OCI-LY7 (cell line): ENCODE measurements at regions not wholly inside any gene's neighbourhood (a gene's known extent, or its start where the extent isn't known, plus 50 kb on each side); places are given as distances from the start of the nearest gene placed in this dataset.

Source experiments
- EZH2phosphoT487 ChIP-seq: fragments of 200-600 bp; sonication (generic); IDR thresholded peaks from 2 replicates; pipeline ENCODE4 v1.6.1; 2018; ENCODE audit warnings: low read depth, borderline replicate concordance, mild to moderate bottlenecking, mixed run types, antibody characterized with exemption, low read length, moderate library complexity, mixed read lengths
- TF ChIP-seq, protein P1 (sequence below): fragments of 200-600 bp; sonication (generic); conservative IDR thresholded peaks from 2 replicates; pipeline ENCODE4 v1.5.1; 2014; ENCODE audit warnings: mild to moderate bottlenecking, antibody characterized with exemption, low read length, moderate library complexity, mixed read lengths

DNA sequence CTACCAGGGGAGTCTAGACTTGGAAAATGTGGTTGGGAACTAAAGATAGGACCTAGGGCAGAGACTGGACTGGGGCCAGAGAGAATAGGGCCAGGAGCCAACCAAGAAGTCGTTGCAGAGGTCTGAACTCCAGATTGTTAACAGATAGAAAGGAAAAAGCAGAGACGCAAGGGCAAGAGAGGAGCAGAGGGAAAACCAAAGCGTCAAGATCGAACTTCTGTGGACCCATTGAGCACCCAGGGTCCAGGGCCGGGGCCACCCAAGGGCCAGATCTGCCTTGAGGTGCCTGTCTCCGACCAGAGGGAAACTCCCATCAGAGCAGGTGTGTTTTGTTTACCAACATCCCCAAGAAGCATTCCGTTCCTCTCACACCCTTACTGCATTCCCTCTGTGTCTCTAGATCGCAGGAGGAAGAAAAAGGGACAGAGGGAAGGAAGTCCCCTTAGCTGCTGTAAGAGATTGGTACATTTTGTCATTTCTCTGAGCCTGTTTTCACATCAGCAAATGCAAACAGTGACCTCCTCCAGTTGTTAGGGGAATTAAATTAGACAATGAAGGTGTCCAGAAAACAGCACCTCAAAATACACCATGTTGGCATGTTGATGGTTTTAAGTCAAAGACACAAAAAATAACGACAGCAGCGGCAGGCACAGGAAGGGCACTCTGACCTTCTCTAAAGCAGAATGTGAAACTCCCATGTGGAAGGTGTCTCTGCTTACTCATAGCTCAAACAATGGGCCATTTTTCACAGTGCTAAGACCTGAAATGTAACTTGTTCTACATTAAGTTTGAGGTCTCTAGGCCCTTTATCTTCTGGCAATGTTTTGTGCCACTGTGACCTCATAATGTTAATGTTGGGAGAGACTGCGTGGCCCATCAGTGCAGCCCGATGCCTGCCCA, 105.8 kb upstream of the RAB4A start:
- TF ChIP-seq, protein P1, sequence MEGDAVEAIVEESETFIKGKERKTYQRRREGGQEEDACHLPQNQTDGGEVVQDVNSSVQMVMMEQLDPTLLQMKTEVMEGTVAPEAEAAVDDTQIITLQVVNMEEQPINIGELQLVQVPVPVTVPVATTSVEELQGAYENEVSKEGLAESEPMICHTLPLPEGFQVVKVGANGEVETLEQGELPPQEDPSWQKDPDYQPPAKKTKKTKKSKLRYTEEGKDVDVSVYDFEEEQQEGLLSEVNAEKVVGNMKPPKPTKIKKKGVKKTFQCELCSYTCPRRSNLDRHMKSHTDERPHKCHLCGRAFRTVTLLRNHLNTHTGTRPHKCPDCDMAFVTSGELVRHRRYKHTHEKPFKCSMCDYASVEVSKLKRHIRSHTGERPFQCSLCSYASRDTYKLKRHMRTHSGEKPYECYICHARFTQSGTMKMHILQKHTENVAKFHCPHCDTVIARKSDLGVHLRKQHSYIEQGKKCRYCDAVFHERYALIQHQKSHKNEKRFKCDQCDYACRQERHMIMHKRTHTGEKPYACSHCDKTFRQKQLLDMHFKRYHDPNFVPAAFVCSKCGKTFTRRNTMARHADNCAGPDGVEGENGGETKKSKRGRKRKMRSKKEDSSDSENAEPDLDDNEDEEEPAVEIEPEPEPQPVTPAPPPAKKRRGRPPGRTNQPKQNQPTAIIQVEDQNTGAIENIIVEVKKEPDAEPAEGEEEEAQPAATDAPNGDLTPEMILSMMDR = no peak
- no peak for TF ChIP-seq EZH2phosphoT487
